Ovary (tissue), 7 donors: ENCODE measurements at regions not wholly inside any gene's neighbourhood (a gene's known extent, or its start where the extent isn't known, plus 50 kb on each side); places are given as distances from the start of the nearest gene placed in this dataset.

Source experiments
- DNase-seq, 5 donors: peaks; one replicate each; pipeline ENCODE4 v3.0.0-alpha.2; 2019 to 2020
- H3K27ac ChIP-seq, 2 donors: fragments of 200-600 bp; one replicate each; pipeline versions ENCODE4 v1.5.1 to v1.8.0; 2019 to 2022
- H3K27me3 ChIP-seq: fragments of 200-600 bp; one replicate; pipeline ENCODE4 v1.8.0; 2022
- H3K36me3 ChIP-seq: fragments of 200-600 bp; sonication (generic); one replicate; pipeline ENCODE4 v1.5.1; 2019
- H3K4me1 ChIP-seq: one replicate; pipeline ENCODE4 v1.8.1; 2013; ENCODE audit warnings: mild to moderate bottlenecking, moderate library complexity; ENCODE audit not compliant: insufficient read depth
- H3K4me3 ChIP-seq: fragments of 200-600 bp; sonication (generic); one replicate; pipeline ENCODE4 v1.5.1; 2017
- H3K9me3 ChIP-seq, 2 donors: fragments of 200-600 bp in 1 of 2; sonication (generic) in 1 of 2; one replicate each; pipeline versions ENCODE4 v1.5.1 to v1.8.1; 2013 to 2019; ENCODE audit warnings: mild to moderate bottlenecking in 1 of 2, moderate library complexity in 1 of 2
- CTCF ChIP-seq, 3 donors: fragments of 450-650 bp in 2 of 3; fragments of 200-600 bp in 1 of 3; IDR thresholded peaks; one replicate each; pipeline versions ENCODE4 v1.5.1 to v1.8.0; 2016 to 2022; ENCODE audit warnings: antibody characterized with exemption in 3 of 3, mild to moderate bottlenecking in 1 of 3
- EP300 ChIP-seq: sonication (generic); formaldehyde crosslinking; IDR thresholded peaks from one replicate; pipeline ENCODE4 v1.6.1; 2017; ENCODE audit warnings: antibody characterized with exemption
- POLR2A ChIP-seq: fragments of 450-650 bp; IDR thresholded peaks from one replicate; pipeline ENCODE4 v1.6.1; 2017; ENCODE audit warnings: antibody characterized with exemption, mild to moderate bottlenecking, moderate library complexity
- WGBS, 3 donors: extraction: QIAGEN DNeasy Blood & Tissue Kit in 1 of 3; methylation state at CpG; one replicate each; pipeline versions ENCODE4 v1.1.5 to v1.1.7; 2013 to 2017; 5-methylcytosine and 5-hydroxymethylcytosine counted together
- intact Hi-C, 4 donors: fragments of 100-400 bp; cut with DNase I; formaldehyde crosslinking; loops; one replicate each; pipeline versions ENCODE4 v1.11.0 to v1.15.1; 2022 to 2023
- donor health status: DM: no; HTN: no; CAD: no; lungs with moderate emphysema.
- donor health status: DM: no; HTN: no; CAD: no.
- donor health status: Bipolar disorder and iron deficiency.
- donor health status: DM: no; HTN: no; CAD: no.
- donor health status: DM: yes; HTN: yes; CAD: no.

- DNase-seq = no peak
- H3K27me3 ChIP-seq = no peaks in the 10 kb centered on the region
- no peak overlapping the region for H3K27ac ChIP-seq
- 83 to 97% (median 87%) methylated on average over 3 of the region's 3 CpGs for WGBS, 3 donors
- TF ChIP-seq POLR2A (no peak), CTCF (IDR thresholded peaks at IDR 0.05) (no peak), EP300 (no peak)
- no peaks in the 10 kb centered on the region for H3K4me1 ChIP-seq
- intact Hi-C loops = no loop called here
- H3K4me3 ChIP-seq = no peak overlapping the region
- H3K9me3 ChIP-seq = peaks cover 0 to 4% of the 10 kb centered on the region in 2 donors
- no peaks in the 10 kb centered on the region for H3K36me3 ChIP-seq
These were observed 417.3 kb upstream of the CADM1 start for GRCh38 chr11:115921540-115921939.

GRCh38 chr11:115920841-115921480 is 416.7 kb upstream of the CADM1 start:
- H3K36me3 ChIP-seq = no peaks in the 10 kb centered on the region
- intact Hi-C loops = no loop called here
- H3K27me3 ChIP-seq = no peaks in the 10 kb centered on the region
- 78 to 84% (median 83%) methylated on average over 6 of the region's 6 CpGs for WGBS, 3 donors
- no peaks in the 10 kb centered on the region for H3K4me1 ChIP-seq
- no peak overlapping the region for H3K27ac ChIP-seq
- TF ChIP-seq CTCF (IDR thresholded peaks at IDR 0.05) = no peak
- no peak for TF ChIP-seq EP300
- no peak for TF ChIP-seq POLR2A
- H3K9me3 ChIP-seq = peaks cover 0 to 4% of the 10 kb centered on the region in 2 donors
- DNase-seq = no peak
- no peak overlapping the region for H3K4me3 ChIP-seq

GRCh38 chr11:115920092-115920461 is 415.9 kb upstream of the CADM1 start:
- no peaks in the 10 kb centered on the region for H3K4me1 ChIP-seq
- DNase-seq = no peak
- intact Hi-C loops = no loop called here
- no peaks in the 10 kb centered on the region for H3K36me3 ChIP-seq
- no peaks in the 10 kb centered on the region for H3K27me3 ChIP-seq
- no peak for TF ChIP-seq CTCF (IDR thresholded peaks at IDR 0.05)
- TF ChIP-seq EP300 = no peak
- TF ChIP-seq POLR2A = no peak
- H3K9me3 ChIP-seq = peaks cover 0 to 4% of the 10 kb centered on the region in 2 donors
- H3K27ac ChIP-seq = no peak overlapping the region
- H3K4me3 ChIP-seq = no peak overlapping the region
- WGBS, 3 donors = 15 to 33% (median 32%) methylated on average over 1 of the region's 1 CpG

GRCh38 chr11:115919341-115920091 is 415.3 kb upstream of the CADM1 start:
- Histone ChIP-seq H3K27me3 (no peaks in the 10 kb centered on the region), H3K4me1 (no peaks in the 10 kb centered on the region), H3K27ac (no peak overlapping the region), H3K9me3 (peaks cover 0 to 4% of the 10 kb centered on the region in 2 donors), H3K4me3 (no peak overlapping the region), H3K36me3 (no peaks in the 10 kb centered on the region)
- intact Hi-C loops = no loop called here
- DNase-seq = no peak
- WGBS, 3 donors = 37 to 46% (median 39%) methylated on average over 4 of the region's 4 CpGs
- TF ChIP-seq EP300 (no peak), CTCF (IDR thresholded peaks at IDR 0.05) (no peak), POLR2A (no peak)
